ENCODE measurements at regions not wholly inside any gene's neighbourhood (a gene's known extent, or its start where the extent isn't known, plus 50 kb on each side); places are given as distances from the start of the nearest gene placed in this dataset.

DNA sequence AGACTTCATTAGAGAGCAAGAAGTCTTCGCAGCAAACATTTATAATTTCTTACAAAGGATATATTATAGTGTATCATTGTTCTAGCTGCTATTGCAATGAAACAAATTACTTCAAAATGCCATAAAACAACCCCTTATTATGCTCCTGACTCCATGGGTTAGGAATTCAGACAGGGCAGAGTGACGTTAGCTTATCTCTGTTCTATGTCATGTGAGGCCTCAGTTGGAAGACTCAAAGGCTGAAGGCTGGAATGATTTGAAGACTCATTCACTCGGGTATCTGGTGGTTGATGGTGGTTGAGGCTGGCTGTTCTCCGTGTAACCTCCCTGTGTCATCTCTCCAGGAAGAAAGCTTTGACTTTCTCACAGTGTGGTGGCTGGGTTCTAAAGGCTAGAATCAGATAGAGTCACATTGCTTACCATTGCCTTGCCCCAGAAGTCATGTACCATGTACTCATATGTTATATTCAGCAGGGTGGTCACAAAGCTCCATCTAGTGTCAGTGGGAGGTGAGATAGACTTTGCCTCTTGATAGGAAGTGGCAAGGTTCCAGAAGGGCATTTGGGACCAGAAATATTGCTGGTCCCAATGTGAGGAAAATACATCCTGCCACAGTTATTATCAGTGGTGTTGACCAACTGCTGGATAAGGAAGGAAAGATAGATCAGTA lies 226.9 kb downstream of the TMEM38B start:
- no peak for DNase-seq

DNA sequence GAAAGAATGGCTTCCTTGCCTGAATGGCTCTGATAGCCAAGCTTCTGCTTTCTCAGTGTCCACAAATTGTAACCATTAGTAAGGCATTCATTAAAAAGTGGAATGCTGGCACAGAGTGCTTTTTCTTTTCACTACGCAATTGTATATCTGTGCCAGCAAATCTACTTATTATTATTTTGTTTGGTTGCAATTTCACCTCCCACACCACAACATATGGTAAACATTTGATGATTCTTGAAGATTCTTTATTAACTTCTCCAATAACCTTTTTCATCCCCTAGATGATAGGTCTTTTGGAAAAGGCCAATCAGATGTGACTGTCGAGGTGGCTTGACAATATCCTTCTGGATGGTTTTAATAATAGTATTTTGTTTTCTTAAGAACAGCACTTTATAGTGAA lies 234.1 kb downstream of the TMEM38B start:
- no peak for DNase-seq

DNA sequence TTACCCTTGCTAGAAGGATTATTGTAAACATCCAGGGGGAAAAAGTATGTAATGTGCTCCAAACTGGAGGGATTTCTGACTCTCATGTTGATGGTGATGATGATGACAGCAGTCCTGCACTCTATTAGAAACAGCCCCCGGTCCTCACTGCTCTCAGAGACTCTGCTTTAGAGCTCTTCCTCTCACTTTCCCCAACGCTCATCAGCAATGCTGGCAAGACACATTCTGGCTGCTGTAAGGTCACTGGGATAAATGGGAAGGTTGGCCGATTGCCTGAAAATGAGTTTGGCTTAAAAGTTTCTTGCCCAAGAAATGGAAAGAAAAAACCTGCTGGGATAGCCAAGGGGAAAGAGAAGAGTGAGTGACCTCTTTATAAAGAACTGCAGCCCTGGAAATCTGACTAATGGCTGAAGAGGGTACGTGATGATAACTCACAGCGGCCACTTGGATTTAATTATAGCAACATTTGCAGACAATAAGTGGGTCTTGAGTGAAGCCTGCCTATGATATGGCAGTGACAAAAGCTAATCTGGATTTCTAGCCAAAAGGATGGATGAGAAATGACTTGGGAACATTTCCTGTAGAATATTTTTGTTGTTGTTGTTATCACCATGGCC lies 235.8 kb downstream of the TMEM38B start:
- no peak for DNase-seq

DNA sequence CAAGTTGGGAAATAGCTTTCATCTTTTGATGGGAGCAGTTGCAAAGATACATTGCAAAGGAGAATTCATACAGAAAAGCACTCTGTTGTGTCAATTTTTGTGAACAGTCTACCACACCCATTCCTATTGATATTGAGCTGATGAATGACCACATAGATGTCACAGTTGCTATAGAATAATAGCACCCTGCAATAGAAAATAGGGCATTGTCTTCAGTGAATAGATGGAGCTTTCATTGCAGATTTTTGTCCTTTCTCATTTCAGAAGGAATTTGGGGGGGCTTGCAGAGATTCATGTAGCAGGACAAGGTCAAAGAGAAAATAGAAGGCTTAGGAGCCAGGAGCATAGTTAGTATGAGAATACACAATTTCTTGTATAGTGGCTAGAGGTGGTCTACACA lies 237.9 kb downstream of the TMEM38B start:
- no peak for DNase-seq

DNA sequence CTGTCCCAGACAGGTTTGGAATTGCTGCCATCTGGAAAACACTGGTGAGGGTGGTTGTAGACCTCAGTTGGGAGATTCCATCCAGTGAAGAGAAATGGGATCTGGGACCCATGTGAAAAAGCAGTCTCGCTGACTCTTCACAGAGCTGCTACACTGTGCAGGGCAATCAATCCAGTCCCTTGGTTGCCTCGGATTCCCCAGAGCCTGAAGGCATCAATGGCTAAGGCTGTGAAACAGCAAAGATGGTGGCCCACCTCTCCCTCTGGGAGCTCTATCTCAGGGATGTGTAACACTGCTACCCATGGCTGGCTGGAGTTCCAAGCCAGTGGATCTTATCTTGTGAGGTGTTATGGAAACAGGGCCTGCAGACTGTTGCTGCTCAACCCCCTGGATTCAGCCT lies 256.1 kb downstream of the TMEM38B start:
- no peak for DNase-seq

DNA sequence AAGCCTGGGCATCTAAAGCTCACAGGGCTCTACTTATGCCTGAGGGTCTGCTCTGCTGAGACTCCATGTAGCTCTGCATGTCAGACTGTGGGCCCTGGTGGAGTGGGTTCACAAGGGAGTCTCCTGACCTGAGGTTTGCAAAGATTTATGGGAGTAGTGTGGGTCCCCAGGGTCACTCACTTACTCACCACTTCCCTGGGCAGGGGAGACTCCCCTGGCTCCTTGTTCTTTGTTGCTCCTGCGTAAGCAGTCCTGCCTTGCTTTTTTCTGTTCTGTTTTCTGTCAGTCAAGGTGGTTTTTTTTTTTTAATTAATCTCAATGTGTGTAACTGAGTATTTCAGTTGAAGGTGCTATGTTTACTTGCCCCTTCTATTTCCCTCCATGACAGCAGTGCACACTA lies 256.6 kb downstream of the TMEM38B start:
- DNase-seq: no peak

DNA sequence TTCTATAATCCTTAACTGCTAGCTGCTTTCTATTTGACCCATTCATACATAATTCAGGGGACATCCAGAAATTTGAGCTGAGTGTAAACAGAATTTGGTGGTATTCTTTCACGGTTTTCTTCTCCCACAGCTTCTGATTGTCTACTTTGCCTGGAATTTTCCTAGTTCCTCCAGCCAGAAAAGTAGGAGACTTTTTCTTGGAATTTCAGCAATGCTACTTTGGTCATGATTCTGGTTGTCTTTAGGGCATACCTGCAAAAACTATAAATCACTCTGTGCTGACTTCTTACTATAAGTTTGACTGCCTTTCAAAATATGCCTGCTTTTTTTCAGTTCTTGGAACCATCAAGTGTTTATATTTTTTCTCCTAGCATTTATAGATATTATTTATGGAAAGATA lies 260.2 kb downstream of the TMEM38B start:
- DNase-seq: no peak

DNA sequence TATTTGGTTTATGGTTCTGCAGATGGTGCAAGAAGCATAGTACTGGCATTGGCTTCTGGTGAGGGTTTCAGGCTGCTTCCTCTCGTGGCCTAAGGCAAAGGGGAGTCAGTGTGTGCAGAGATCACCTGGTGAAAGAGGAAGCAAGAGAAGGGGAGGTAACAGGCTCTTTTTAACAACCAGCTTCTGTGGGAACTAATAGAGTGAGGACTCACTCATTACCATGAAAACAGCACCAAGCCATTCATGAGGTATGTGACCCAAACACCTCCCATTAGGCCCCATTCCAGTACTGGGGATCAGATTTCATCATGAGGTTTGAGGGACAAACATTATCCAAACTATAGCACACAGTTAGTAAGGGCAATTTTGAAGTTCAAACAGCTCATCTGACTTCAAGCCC lies 263.5 kb downstream of the TMEM38B start:
- DNase-seq: no peak

DNA sequence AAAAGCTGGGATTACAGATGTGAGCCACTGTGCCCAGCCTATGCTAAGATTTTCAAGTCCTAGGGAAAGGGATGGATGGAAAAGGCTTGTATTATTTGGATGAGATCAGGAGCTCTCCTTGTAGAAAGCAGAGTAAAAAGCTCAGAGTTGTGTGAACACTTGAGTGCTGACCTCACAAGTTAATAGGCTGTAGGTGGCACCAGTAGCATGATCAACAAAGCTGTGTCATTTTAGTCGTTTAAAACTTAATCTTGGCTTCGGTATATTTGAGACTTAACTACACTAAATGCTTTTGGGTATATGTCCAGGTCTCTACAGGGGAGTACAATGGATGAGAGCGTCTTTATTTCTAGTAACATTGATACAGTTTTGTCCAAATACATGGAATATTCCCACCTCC lies 264.2 kb downstream of the TMEM38B start:
- DNase-seq: no peak

DNA sequence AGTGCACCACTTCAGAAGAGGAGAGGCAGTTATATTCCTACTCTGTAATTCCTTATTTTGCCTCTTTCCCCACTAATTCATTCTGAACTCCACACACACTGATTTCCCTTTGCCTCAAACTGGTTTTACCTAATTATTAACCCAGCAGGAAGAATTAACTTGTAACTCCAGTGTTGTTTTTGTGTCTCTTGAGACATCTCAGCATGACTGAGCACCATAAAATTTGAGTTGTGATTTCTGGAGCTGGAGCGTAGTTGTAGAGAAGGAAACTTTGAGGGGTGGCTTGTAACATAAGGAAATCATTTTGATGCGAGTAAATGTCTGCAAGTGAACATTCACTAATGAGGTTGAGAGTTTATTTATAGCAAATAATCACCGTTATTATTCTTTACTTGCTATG lies 265.2 kb downstream of the TMEM38B start:
- no peak for DNase-seq

DNA sequence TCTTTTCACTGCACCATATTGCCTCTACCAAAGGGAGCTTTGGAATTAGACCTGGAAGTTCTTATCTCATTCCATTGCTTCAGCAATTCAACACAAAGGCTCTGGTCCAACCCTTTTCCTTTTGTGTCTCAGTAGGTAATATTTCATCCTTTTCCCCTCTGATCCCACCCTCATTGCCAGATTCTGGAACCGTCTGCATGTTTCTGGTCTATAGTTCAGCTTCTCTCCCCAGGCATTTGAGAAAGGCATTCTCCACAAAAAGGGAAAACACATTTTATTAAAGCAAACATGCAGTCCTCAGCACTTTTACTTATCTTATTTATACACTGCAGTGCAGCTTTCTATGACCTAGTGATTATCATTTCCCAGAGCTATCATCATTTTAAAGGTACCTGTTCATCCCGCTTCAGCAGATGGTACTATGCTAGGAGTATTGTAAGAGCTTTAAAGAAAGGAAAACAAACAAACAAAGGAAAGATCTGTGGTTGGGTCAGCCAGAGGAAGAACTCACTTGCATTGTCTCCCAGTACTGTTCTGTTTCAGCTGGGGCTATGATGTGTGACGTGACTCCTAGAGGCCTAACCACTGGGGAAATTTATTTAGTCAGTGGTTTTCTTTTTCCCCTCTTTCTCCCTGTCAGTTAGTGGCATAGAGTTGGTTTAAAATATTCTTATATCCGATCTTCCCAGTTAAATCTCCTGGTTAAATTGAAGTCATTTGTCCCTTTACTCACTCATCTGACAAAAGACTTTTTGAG lies 269.2 kb downstream of the TMEM38B start:
- no peak for DNase-seq

DNA sequence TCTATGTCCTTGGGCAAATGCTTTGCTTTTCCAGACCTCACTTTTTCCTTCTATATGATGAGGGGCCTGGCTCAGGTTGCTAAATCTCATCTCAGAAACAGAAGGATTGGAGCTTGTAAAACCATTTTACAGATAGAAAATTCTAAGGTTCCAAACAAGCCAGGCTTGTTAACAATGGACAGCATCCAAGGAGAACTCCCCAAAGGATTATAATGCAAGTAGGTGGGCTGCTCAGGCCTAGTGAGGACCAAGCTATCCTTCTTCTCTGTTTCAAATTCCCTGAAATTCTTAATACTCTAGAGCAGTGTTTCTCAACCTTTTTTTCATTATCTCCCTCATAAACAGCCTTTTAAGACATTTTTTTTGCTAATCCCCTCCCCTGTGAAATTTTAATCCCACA lies 269.8 kb downstream of the TMEM38B start:
- no peak for DNase-seq

DNA sequence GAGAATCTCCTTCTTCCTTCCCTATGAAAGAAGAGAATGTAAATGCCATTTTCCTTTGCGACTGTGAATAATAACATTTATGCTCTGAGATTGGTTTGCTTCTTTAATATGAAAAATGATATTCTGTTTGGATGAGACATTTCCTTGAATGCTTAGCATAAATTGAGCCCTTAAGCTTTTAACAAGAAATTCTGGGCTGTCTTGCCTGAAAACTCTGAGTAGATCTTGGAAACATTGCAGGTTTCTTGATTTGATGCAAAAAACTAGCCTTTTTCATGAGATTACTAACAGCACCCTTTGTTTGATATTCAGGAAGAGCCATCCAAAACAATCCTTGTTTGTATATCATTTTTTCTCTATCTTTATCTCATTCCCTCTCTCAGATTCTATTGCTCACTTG lies 272.5 kb downstream of the TMEM38B start:
- no peak for DNase-seq

DNA sequence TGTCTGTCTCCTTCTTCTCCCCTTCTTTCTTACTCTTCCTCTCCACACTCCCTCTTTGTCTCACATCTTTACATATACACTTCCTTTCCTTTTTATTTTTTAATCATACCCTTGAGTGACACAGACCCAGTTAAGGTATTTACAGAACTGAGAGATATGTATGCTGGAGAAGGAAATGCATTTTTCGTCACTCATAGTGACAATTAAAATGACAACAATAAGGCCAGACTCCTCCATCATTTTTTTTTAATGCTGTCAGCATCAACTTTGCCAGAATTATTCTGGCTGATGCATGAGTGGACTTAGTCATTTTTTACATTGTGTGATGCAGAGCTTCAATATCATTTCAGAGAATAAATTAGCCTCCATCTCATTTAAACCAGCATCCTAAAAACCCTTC lies 272.9 kb downstream of the TMEM38B start:
- DNase-seq: no peak

DNA sequence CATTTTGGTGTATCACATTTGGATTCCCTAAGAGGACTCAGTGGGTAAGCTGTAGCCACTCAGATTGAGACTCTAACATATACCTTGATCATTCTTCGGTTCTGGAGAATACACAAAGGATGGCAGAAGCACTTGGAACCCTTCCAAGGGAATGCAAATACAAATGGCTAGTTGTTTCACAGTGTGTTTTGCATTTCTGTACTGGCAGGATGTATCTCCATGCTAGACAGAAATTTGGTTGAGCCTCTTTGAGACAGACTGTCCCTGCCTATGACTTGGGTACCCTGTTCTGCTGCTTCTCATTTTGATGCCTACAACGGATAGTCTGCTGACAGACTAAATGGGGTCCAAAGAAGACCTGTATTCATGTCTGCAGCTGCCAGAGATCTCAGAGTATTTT lies 273.5 kb downstream of the TMEM38B start:
- DNase-seq: no peak

DNA sequence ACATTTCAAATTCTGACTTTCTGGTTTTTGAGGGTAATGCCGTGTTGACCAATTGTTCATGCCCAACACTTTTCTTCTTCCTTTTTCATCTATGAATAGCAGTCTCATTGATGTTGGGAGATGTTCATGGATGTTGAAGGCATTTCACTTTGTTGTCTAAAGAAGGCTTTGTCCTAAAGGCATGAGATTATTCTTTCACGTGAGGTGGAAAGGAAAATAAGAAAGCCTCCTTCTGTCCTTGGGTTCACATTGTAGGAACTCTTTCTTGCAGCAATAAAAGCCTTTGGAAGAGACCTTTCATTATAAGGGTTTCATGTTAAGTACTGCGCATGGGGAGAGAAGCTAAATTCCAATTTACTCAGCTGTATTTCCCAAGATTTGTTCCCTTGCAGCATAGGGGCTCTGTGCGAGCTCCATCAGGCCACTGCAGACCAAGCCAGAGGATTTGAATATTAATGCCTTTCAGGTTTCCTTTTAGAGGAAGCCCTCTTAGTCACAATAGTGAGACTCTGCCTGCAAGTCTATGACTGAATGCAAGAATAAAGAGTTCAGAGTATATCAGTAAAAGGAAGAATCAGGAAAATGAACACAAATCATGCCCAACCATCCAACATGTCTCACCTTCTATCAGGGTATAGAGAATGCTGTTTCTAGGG lies 274.6 kb downstream of the TMEM38B start:
- no peak for DNase-seq

DNA sequence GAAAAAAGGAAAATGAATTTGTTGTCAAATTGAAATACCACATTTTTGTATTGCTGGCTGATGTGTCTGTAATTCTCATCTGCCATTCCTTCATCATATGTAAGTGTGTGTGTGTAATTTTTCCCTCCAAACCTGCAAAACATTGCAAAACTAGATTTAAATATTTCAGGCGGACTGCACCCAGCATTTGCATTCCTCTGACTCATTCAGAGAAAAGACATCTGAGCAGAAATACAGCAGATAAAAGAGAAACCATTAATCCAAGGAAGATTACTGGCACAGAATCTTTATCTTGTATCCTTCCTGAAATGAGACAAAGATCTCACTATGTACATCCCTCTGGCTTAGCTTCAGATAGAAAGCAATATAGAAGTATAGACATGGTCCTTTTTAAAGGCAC lies 275.3 kb downstream of the TMEM38B start:
- DNase-seq: no peak

DNA sequence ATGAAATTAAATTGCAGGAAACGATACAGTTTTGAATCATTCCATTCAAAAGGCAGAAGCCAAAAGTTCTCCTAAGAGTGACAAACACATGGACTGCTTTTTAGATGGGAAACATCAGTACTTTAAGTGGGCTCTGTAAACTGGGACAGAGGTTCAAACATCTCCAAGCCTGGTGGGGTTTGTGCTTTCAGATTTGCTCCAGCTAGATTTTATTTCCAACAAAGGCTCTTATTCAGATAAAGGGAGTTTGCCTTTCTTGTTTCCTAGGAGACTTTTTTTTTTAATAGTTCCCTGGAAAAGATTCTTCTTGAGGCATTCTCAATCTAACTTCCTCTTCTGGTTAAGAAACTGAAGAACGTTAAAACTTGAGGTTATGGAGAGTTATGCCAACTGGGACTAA lies 277.6 kb downstream of the TMEM38B start:
- DNase-seq: no peak

DNA sequence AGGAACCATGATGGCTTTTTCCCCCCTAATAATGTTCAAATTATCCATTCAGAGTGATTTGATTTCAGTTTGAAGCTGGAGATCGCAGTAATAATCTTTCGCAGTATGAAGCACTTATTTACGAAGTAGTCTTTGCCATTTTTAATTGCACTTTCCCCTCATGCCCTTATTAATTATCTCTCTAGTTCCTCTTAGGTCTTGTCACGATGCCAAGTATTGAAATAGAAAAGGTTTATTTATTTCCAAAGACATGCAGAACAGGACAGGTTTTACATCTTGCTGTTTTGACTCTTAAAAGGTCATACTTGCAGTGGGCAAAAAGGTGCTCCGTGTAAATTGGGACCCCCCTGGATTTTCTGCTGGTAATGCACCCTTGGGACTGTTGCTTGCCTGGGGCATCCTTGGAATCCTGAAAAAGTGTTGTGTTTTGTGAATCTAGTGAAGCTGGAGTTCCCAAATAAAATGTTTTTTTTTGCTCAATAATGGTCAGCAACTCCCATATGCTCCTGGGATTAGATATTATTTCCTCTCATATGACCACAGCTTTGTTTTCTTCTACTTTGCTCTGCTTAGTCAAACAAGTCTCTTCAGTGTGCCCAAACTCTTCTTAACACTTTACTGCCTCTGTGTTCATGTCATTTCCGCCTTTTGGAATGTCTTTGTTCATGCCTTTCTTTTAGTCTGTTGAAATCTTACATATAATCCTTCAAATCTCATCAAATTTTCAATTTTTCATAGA lies 278.3 kb downstream of the TMEM38B start:
- DNase-seq: no peak

DNA sequence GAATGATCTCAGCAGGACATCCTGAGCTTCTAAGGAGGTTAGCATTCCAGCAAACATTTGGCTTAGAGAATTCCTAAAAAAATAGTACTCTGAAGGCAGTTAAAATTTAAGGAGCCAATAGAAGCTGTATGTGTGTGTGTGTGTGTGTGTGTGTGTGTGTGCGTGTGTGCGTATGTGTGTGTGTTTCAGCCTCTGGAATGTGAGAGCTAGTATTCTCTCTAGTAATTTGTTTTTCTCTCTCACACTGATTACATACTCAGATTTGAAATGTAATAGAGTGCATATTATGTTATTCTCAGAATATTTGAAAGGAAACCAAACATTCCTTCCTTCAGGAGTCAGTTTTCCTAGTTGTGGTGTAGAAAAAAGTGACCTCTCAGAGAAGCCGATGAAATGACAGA lies 279.6 kb downstream of the TMEM38B start:
- DNase-seq: no peak

DNA sequence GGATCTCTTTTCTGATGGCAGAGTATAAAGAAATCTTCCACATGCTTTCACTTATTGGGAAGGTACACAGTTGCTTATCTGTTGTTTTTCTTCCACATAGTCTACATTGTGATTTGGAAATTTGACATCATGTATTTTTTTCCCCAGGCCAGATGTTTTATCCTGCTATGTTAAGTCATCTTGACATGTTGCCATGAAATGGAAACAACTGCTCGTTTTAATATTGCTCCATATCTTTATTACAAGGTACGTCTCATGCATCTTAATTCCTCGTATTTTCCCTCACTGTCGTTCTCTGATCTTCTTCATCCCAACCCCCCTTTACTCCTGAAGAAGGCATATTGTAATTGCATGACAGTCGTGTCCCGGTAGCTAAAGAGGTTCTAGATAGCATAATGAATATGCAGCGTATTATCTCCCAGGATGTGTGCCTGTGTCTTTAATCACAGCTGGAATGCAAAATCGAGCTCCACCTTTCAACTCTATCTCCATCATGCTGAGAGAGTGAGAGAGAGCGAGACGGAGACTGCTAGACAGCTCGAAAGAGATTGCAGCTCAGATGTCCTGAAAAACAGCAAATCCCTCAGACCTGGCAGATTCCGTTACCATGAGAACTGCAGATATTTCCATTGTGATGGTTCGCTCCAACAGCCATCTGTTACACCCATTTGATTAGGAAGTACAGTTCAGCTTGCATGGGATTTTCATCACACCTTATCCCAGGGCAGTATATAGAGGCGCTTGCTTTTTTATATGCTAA lies 281.7 kb downstream of the TMEM38B start:
- no peak for DNase-seq

DNA sequence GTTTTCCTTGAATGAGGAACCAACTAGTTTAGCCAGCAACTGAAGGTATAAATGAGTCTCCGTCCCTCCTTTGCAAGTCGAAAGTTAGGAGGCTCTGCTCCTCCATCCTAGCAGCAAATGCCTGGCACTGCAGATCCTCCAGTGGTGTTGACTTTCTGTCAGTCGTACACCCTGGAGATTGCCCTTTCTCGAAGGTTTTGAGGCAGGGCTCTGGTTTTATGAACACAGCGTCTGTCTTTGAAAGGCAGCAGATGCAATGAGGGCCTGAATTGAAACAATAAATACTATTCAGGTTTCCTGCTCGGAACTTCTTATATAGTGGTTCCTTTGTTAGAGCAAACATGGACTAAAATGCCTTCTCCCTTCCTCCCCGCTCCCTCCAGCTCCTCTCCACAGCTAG lies 284.0 kb downstream of the TMEM38B start:
- DNase-seq: no peak

All from T-helper 1 cell (primary cell).